Cardiac muscle cell (in vitro differentiated cells and primary cell): ENCODE measurements at regions not wholly inside any gene's neighbourhood (a gene's known extent, or its start where the extent isn't known, plus 50 kb on each side); places are given as distances from the start of the nearest gene placed in this dataset.

ENCODE experiments used
- DNase-seq, 2 donors: peaks; one replicate each; pipeline versions ENCODE4 v3.0.0 to v3.0.0-alpha.2; 2010 to 2017; ENCODE audit warnings: low read depth in 1 of 2, low spot score in 1 of 2
- H3K27ac ChIP-seq: fragments of 200-600 bp; sonication (generic); 2 replicates; pipeline ENCODE4 v1.5.1; 2016
- H3K27me3 ChIP-seq: fragments of 200-600 bp; sonication (generic); 2 replicates; pipeline ENCODE4 v1.6.0; 2016; ENCODE audit warnings: control low read depth
- H3K36me3 ChIP-seq: fragments of 200-600 bp; sonication (generic); 2 replicates; pipeline ENCODE4 v1.5.1; 2016; ENCODE audit warnings: control low read depth
- H3K4me1 ChIP-seq: fragments of 200-600 bp; sonication (generic); 2 replicates; pipeline ENCODE4 v1.8.1; 2017; ENCODE audit warnings: low read depth, mild to moderate bottlenecking, mixed run types
- H3K4me3 ChIP-seq: fragments of 200-600 bp; sonication (generic); 2 replicates; pipeline ENCODE4 v1.5.1; 2016; ENCODE audit warnings: mild to moderate bottlenecking
- H3K9me3 ChIP-seq: fragments of 200-600 bp; sonication (generic); 2 replicates; pipeline ENCODE4 v1.5.1; 2017; ENCODE audit warnings: low read depth, mild to moderate bottlenecking, control low read depth
- TF ChIP-seq, protein P1 (sequence below): IDR thresholded peaks from 2 replicates; pipeline ENCODE4 v1.5.1; 2012; ENCODE audit warnings: low read depth, mild to moderate bottlenecking, low read length

DNA sequence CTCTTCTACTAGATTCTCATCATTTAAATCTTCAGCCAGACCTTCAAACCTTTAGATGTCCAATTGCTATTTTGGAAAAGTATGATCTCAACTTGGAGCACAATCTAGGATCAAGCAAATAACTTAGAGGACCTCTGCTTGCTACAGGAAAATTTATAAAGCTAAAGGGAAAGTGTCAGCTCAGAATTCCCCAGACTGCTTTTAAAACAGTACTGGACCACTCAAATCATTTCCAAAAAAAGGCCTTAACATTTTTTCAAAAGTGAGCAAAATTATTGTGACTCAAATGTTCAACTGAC, 169.8 kb downstream of the PARM1 start:
- Histone ChIP-seq H3K4me3 (no peak overlapping the region), H3K4me1 (peaks cover 7% of the 10 kb centered on the region), H3K9me3 (no peaks in the 10 kb centered on the region), H3K36me3 (no peaks in the 10 kb centered on the region), H3K27me3 (no peaks in the 10 kb centered on the region), H3K27ac (no peak overlapping the region)
- TF ChIP-seq, protein P1, sequence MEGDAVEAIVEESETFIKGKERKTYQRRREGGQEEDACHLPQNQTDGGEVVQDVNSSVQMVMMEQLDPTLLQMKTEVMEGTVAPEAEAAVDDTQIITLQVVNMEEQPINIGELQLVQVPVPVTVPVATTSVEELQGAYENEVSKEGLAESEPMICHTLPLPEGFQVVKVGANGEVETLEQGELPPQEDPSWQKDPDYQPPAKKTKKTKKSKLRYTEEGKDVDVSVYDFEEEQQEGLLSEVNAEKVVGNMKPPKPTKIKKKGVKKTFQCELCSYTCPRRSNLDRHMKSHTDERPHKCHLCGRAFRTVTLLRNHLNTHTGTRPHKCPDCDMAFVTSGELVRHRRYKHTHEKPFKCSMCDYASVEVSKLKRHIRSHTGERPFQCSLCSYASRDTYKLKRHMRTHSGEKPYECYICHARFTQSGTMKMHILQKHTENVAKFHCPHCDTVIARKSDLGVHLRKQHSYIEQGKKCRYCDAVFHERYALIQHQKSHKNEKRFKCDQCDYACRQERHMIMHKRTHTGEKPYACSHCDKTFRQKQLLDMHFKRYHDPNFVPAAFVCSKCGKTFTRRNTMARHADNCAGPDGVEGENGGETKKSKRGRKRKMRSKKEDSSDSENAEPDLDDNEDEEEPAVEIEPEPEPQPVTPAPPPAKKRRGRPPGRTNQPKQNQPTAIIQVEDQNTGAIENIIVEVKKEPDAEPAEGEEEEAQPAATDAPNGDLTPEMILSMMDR, result no peak
- no peak for DNase-seq

DNA sequence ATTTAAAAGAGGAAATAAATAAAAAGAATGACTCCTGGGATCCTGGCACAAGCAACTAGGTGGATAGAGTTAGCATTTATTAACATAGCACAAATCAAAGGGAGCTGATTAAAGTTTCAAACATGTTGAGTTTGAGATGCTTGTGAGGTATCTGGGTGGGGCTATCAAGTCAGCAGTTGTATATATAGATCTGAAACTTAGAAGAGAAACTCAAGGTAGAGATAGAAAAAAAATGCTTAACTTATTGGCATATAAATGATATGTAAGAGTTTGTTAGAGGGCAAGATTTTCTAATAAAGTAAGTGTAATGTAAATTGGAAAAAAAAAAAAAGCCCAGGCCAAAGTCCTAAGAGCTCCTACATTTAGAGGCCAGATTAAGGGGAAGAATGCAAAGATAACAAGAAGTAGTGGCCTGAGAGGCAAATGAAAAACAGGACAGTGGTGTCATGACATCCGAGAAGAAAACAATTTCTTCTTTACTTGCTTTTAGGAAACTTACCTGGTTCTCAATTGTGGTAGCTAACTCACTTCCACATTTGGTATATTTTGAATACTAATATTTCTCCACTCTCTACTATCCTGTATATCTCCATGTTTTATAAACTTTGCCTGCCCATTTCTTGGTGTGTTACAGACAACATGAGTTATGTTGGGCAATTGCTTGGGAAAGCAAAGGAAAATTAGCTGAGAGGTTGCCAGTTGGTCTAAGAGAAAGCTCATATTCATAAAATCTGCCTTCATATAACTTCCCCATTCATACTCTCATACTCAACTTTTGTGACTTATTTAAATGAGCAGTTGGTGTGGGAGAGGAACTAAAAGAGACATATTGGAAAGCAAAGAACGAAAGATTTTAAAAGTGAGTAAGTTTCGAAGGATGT, 169.2 kb downstream of the PARM1 start:
- Histone ChIP-seq H3K27ac (no peak overlapping the region), H3K36me3 (no peaks in the 10 kb centered on the region), H3K4me3 (no peak overlapping the region), H3K9me3 (no peaks in the 10 kb centered on the region), H3K27me3 (no peaks in the 10 kb centered on the region), H3K4me1 (peaks cover 7% of the 10 kb centered on the region)
- no peak for DNase-seq
- TF ChIP-seq, protein P1, result no peak
